HG02588 (cell line): ENCODE measurements at regions not wholly inside any gene's neighbourhood (a gene's known extent, or its start where the extent isn't known, plus 50 kb on each side); places are given as distances from the start of the nearest gene placed in this dataset.
A peak's percentile ranks its signal among the peaks of the same experiment; 100 is the strongest.
"Not testable (repeated sequence)": the region's sequence is repeated elsewhere in the genome, so short reads cannot be mapped to it uniquely, and the experiment has no call there.

ENCODE experiments used
- ATAC-seq: cut with Tn5 transposase; IDR thresholded peaks from one replicate; pipeline ENCODE4 v1.9.1; 2021; ENCODE audit warnings: mild to moderate bottlenecking, moderate library complexity; ENCODE audit not compliant: unreplicated experiment

- peak; percentile 96 for ATAC-seq
These were observed 252.2 kb upstream of the TBL1XR1 start for GRCh38 chr3:177449360-177450006.

DNA sequence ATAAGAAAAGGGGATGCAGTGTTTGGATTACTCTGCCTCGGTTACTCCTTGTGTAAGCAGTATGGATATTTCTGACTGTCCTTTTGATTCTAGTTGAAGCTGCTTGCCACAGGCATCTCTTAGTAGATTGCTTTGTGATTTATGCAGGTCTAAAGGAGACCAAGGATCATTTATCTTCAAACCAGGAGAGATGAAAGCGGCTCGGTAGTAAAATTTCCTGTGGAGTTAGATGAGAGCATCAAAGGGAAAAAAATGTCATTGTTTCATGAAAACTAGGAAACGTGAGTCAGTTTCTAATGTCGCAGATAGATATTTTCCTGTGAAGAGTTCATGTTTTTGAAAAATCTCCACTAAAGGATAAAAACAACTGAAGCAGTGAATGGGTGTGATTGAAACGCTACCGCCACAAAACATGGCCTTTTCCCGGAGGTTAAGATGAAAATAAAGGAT, 254.0 kb upstream of the TBL1XR1 start:
- ATAC-seq = no peak

- no peak for ATAC-seq
These were observed 254.9 kb upstream of the TBL1XR1 start for GRCh38 chr3:177451864-177452830.

DNA sequence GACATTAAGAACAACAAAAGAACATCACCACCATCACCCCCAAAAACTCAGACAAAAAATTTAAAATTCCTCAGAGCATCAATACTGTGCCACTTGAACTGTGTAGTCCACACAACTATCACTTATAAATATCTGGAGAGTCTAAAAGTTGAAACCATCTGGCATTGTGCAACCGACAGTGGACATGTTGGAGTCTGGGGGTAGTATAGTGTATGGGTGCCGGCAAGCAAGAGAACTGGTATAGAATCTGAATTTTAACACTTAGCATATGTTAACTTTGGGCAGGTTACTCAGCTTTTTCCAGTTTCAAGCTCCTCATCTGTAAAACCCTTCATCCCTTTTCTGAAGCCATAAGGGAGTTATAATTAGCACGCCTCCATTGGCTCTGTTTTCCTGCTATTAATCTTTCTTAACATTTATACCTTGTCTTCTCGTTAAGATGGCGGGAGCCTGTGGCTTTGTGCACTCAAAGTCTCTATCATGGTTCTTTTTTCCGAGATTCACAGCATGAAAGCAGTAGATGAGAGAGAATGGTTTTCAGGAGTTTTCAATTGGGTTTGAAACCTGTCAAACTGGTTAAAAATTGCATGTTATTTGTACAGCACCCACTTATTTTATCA, 255.7 kb upstream of the TBL1XR1 start:
- ATAC-seq = no peak

GRCh38 chr3:177453451-177453844, 256.2 kb upstream of the TBL1XR1 start:
- ATAC-seq = no peak

- ATAC-seq = not testable (repeated sequence)
These were observed 259.9 kb upstream of the TBL1XR1 start for GRCh38 chr3:177457204-177457603.

DNA sequence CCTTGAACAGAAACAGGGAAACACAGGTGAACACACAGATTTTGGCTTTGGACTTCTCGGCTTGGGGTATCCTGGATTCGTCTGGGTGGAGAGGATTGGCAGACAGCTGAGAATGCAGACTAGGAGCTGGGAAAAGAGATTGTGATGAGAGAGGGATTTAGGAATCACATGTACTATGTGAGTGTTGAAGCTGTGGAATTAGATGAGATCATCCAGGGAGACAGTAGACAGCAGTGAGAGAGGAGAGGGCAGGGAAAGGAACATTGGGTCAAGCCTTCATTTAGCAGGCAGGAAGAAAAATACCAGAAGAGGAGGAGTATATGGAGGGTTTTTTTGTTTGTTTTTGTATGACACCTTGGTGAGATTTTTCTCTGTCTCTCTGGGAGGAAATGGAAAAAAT, 262.1 kb upstream of the TBL1XR1 start:
- no peak for ATAC-seq

GRCh38 chr3:177460047-177460446, 262.8 kb upstream of the TBL1XR1 start:
- no peak for ATAC-seq

DNA sequence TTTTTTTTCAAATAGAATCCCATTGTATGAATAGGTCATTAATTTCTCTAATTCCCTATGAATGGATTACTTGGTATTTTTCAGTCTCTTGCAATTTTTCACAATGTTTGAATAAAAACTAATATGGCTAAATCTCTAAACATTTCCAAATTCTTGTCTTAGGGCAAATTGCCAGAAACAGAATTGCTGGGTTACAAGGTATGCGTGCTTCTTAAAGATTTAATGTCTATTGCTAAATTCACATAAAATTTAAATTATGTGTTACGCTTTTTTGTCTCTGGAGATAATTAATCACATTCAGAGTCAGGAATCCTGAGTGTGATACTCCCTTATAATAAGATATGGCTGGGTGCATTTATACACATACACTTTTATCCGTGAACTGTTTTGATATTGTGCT, 264.5 kb upstream of the TBL1XR1 start:
- ATAC-seq = no peak

- not testable (repeated sequence) for ATAC-seq
These were observed 266.1 kb upstream of the TBL1XR1 start for GRCh38 chr3:177463341-177463740.

DNA sequence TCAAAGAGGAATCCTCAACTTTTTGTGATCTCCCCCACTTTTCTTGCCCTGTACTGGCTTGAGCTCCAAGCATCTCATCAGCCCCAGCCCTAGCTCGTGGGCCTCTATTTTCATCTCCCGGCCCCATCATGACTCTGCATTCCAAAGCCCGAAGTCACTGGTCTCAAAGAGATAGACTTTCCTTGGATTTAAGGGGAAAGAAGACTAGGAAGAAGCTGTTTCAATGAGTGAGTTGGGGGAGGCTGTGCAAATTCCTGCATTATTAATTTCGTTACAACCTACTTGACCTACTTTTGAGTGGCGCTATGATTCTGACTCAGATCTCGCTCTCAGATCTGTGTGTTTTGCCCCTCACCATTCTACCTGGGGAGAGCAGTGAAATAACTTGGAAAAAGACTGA, 266.6 kb upstream of the TBL1XR1 start:
- no peak for ATAC-seq

- ATAC-seq = no peak
These were observed 267.3 kb upstream of the TBL1XR1 start for GRCh38 chr3:177464392-177465256.

GRCh38 chr3:177465257-177465642, 268.0 kb upstream of the TBL1XR1 start:
- no peak for ATAC-seq

DNA sequence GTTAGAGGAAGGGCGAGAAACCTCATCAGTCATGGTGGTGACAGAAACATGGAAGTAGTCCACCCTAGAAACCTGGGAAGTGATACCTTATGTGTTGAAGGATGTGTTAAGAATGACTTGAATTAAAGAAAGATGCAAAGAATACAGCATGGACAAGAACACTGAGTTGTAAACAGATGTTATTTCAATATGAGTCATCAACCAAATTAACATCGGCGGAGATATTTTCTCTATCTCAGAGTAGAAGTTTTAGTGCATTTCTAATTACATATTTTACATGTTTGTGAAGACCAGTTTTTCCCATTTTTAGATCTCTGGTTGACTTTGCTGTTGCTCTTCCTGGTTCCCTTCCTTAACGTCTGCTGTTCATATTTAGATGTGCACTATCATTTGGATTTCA, 268.8 kb upstream of the TBL1XR1 start:
- no peak for ATAC-seq

DNA sequence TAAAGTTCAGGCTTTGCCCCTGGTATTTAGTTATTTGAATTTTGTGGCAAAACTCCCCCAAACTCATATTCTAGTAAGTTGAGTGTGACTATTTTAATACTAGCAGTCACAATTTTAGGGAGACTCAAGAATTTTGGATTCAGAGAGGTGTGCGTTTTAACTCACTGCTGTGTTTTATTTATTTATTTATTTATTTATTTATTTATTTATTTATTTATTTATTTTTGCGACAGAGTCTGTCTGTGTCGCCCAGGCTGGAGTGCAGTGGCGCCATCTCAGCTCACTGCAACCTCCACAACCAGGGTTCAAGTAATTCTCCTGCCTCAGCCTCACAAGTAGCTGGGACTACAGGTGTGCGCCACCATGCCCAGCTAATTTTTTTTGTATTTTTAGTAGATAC, 269.3 kb upstream of the TBL1XR1 start:
- ATAC-seq = not testable (repeated sequence)

DNA sequence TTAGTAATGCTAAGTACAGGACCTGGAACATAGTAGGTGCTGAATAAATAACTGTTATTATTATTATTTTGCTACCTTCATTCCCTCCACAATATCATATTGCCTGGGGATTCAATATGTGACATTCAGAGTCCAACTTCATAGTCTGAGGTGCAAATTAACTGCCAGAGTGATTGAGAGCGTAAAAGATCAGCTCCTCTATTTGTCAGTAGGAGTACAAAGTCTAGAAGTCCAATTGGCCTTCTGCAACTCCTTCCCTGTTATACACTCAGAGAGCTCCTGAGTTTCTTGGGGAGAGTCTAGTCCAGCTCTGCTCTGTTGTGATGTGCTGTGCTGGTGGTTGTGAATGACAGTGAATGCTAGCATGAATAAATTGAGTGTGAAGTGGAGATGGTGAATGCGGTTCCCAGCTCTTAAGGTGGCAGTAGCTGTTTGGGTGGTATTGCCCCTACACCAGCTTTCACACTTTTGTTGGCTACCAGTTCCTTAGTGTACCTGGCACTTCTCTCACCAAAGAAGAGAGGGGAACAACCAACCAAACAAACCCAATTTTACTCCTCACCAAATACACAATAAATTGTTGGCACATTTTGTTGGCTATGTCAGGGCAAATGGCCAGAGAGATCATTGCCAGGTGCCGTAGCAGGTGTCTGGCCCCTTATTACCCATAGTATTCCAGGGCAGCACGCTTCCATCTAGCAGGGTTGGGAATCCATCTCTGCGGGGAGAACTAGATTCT, 270.1 kb upstream of the TBL1XR1 start:
- ATAC-seq = no peak

DNA sequence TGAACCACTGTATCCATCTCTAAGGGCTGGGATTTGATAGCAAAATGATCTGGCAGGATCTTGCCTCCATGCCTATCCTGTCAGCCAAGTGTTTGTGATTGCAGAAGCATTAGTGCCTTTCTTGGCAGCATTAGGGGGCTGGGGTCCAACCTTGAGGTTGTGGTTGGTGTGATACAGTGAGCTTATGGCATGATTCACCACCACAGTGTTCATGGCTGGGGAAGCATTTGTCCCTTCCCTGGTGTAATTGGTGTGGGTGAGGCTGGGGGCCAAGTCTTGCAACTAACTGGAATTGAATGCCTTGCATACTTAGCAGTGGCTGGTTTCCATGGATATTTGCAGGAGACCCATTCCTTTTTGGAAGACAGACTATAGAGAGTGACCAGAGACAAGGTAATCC, 271.0 kb upstream of the TBL1XR1 start:
- ATAC-seq = no peak

DNA sequence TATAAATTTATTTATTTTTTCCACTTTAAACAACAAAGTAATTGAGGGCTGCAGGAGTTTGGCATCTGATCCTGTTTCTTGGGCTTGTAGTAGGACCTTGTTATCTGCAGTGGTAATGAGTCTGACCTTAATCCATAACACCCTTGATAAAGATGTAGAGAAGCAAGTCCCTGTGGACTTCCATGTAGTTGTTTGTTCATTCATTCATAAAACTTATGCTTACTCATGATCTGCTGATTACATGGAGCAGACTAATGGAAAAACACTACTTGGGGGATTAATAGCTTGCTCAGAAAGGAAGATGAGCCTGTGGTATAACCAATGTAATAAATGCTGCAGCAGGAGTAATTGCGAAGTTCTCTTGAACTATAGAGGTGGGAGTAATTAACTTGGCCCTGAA, 271.5 kb upstream of the TBL1XR1 start:
- no peak for ATAC-seq

GRCh38 chr3:177469216-177469615, 271.9 kb upstream of the TBL1XR1 start:
- ATAC-seq = no peak
